GM23338 (cell line): ENCODE measurements at regions not wholly inside any gene's neighbourhood (a gene's known extent, or its start where the extent isn't known, plus 50 kb on each side); places are given as distances from the start of the nearest gene placed in this dataset.

Source experiments
- ATAC-seq: fragments of 200-7000 bp; cut with Tn5 transposase; 3 replicates; pipeline ENCODE4 v1.9.1; 2020
- DNase-seq: peaks from one replicate; pipeline ENCODE4 v3.0.0-alpha.2; 2015; ENCODE audit warnings: low spot score
- H2AFZ ChIP-seq: fragments of 200-600 bp; sonication (generic); 2 replicates; pipeline ENCODE4 v1.8.0; 2016; ENCODE audit warnings: antibody characterized with exemption, mild to moderate bottlenecking, moderate library complexity
- H3F3A ChIP-seq: fragments of 200-600 bp; sonication (generic); replicated peaks from 2 replicates; pipeline ENCODE4 v1.8.0; 2017; ENCODE audit warnings: antibody characterized with exemption, mixed run types, low read depth
- H3K27ac ChIP-seq: fragments of 200-600 bp; sonication (generic); 2 replicates; pipeline ENCODE4 v1.6.1; 2016; ENCODE audit warnings: low read depth
- H3K27me3 ChIP-seq: fragments of 200-600 bp; sonication (generic); 2 replicates; pipeline ENCODE4 v1.8.0; 2016; ENCODE audit warnings: mild to moderate bottlenecking, mixed run types, moderate library complexity; ENCODE audit not compliant: insufficient read depth
- H3K36me3 ChIP-seq: fragments of 200-600 bp; sonication (generic); 2 replicates; pipeline ENCODE4 v1.8.0; 2016; ENCODE audit warnings: mild to moderate bottlenecking; ENCODE audit not compliant: insufficient read depth
- H3K4me1 ChIP-seq: fragments of 200-600 bp; sonication (generic); 2 replicates; pipeline ENCODE4 v1.8.0; 2016; ENCODE audit warnings: mild to moderate bottlenecking, moderate library complexity; ENCODE audit not compliant: insufficient read depth
- H3K4me2 ChIP-seq: fragments of 200-600 bp; sonication (generic); 2 replicates; pipeline ENCODE4 v1.7.1; 2017; ENCODE audit warnings: mixed run types
- H3K4me3 ChIP-seq: fragments of 200-600 bp; sonication (generic); 2 replicates; pipeline ENCODE4 v1.6.1; 2016; ENCODE audit warnings: mixed run types
- H3K79me2 ChIP-seq: fragments of 200-600 bp; sonication (generic); replicated peaks from 2 replicates; pipeline ENCODE4 v1.8.0; 2017; ENCODE audit warnings: mild to moderate bottlenecking; ENCODE audit not compliant: insufficient read depth
- H3K9me2 ChIP-seq: fragments of 200-600 bp; sonication (generic); 2 replicates; pipeline ENCODE4 v1.8.0; 2017; ENCODE audit not compliant: insufficient read depth
- H4K20me1 ChIP-seq: fragments of 200-600 bp; sonication (generic); replicated peaks from 2 replicates; pipeline ENCODE4 v1.8.0; 2017; ENCODE audit warnings: mild to moderate bottlenecking; ENCODE audit not compliant: insufficient read depth
- H3K27ac Mint-ChIP-seq: 2 replicates; pipeline ENCODE4 v1.8.0; 2020; ENCODE audit warnings: inconsistent platforms, mild to moderate bottlenecking, moderate library complexity, mixed read lengths
- H3K27me3 Mint-ChIP-seq: 3 replicates; pipeline ENCODE4 v1.8.0; 2022; ENCODE audit warnings: low read depth, mild to moderate bottlenecking, moderate library complexity, mixed read lengths, inconsistent platforms; ENCODE audit not compliant: insufficient read depth, poor library complexity
- H3K36me3 Mint-ChIP-seq: 3 replicates; pipeline ENCODE4 v1.8.0; 2021; ENCODE audit warnings: low read depth, mild to moderate bottlenecking, inconsistent platforms, moderate library complexity, mixed read lengths
- H3K4me1 Mint-ChIP-seq: 3 replicates; pipeline ENCODE4 v1.8.0; 2020; ENCODE audit warnings: mild to moderate bottlenecking, inconsistent platforms, mixed read lengths
- H3K4me3 Mint-ChIP-seq: 3 replicates; pipeline ENCODE4 v1.8.0; 2021; ENCODE audit warnings: moderate library complexity, mild to moderate bottlenecking, inconsistent platforms, mixed read lengths
- H3K9me3 Mint-ChIP-seq: 3 replicates; pipeline ENCODE4 v1.8.0; 2020; ENCODE audit warnings: moderate library complexity, mild to moderate bottlenecking, inconsistent platforms, mixed read lengths
- CREB1 ChIP-seq: fragments of 250-450 bp; sonication (Bioruptor Pico); IDR thresholded peaks from 2 replicates; pipeline ENCODE4 v1.5.0; 2020; ENCODE audit warnings: low read depth, mild to moderate bottlenecking, moderate library complexity
- ETS1 ChIP-seq: IDR thresholded peaks from 2 replicates; pipeline ENCODE4 v1.6.1; 2016; ENCODE audit warnings: antibody characterized with exemption
- EZH2 ChIP-seq: fragments of 200-600 bp; sonication (generic); IDR thresholded peaks from one replicate; pipeline ENCODE4 v1.8.0; 2017; ENCODE audit warnings: antibody characterized with exemption, mild to moderate bottlenecking, low read depth; ENCODE audit not compliant: unreplicated experiment
- JUNB ChIP-seq: IDR thresholded peaks from one replicate; pipeline ENCODE4 v1.6.1; 2016; ENCODE audit warnings: antibody characterized with exemption; ENCODE audit not compliant: unreplicated experiment
- NANOG ChIP-seq: IDR thresholded peaks from 2 replicates; pipeline ENCODE4 v1.6.1; 2016; ENCODE audit warnings: antibody characterized with exemption, borderline replicate concordance
- POLR2AphosphoS5 ChIP-seq: IDR thresholded peaks from 2 replicates; pipeline ENCODE4 v1.6.1; 2016; ENCODE audit warnings: antibody characterized with exemption, low read depth
- STAT1 ChIP-seq: IDR thresholded peaks from one replicate; pipeline ENCODE4 v1.6.1; 2016; ENCODE audit warnings: antibody characterized with exemption; ENCODE audit not compliant: unreplicated experiment
- ZNF114 ChIP-seq: fragments of 250-450 bp; sonication (Bioruptor Pico); IDR thresholded peaks from 2 replicates; pipeline ENCODE4 v1.5.0; 2020; ENCODE audit warnings: mild to moderate bottlenecking, moderate library complexity
- ZNF331 ChIP-seq: fragments of 250-450 bp; sonication (Bioruptor Pico); IDR thresholded peaks from 2 replicates; pipeline ENCODE4 v1.5.0; 2020; ENCODE audit warnings: low read depth, mild to moderate bottlenecking, moderate library complexity
- ZNF462 ChIP-seq: fragments of 250-450 bp; sonication (Bioruptor Pico); IDR thresholded peaks from 2 replicates; pipeline ENCODE4 v1.5.0; 2020; ENCODE audit warnings: mild to moderate bottlenecking, moderate library complexity
- TF ChIP-seq, protein P1 (sequence below): IDR thresholded peaks from one replicate; pipeline ENCODE4 v1.6.1; 2018; ENCODE audit warnings: antibody characterized with exemption; ENCODE audit not compliant: unreplicated experiment
- TF ChIP-seq, protein P2 (sequence below), 2 experiments: fragments of 200-600 bp in 1 of 2; sonication (generic) in 1 of 2; conservative IDR thresholded peaks; 2 replicates each; pipeline versions ENCODE4 v1.5.1 to v1.6.1; 2016 to 2017; ENCODE audit warnings: antibody characterized with exemption in 2 of 2, low read depth in 2 of 2, mild to moderate bottlenecking in 2 of 2, moderate library complexity in 1 of 2

GRCh38 chr4:34196375-34196774, 2047.9 kb downstream of the ARAP2 start (continued):
- TF ChIP-seq EZH2 (no peak), STAT1 (no peak), ZNF114 (CRISPR knock-in tag) (no peak), NANOG (no peak)

- H3K4me3 ChIP-seq: no peak overlapping the region
- no peaks in the 10 kb centered on the region for H3K36me3 ChIP-seq
- peaks cover 5% of the 10 kb centered on the region for H3K27me3 Mint-ChIP-seq
- peaks cover 4% of the 10 kb centered on the region; the same call in 2 of the 3 replicates for H3K36me3 Mint-ChIP-seq
- ATAC-seq: no peak
- no peak overlapping the region for H3K4me3 Mint-ChIP-seq
- peaks cover 10% of the 10 kb centered on the region; the same call in 2 of the 3 replicates for H3K4me1 Mint-ChIP-seq
- peaks cover 5% of the 10 kb centered on the region; the same call in 2 of the 3 replicates for H3K9me3 Mint-ChIP-seq
- TF ChIP-seq NANOG: no peak
- TF ChIP-seq JUNB: no peak
- no peak for TF ChIP-seq ZNF462
- no peak for TF ChIP-seq ZNF331 (CRISPR knock-in tag)
- no peak for TF ChIP-seq ZNF114 (CRISPR knock-in tag)
- TF ChIP-seq ETS1: no peak
- TF ChIP-seq, protein P1, sequence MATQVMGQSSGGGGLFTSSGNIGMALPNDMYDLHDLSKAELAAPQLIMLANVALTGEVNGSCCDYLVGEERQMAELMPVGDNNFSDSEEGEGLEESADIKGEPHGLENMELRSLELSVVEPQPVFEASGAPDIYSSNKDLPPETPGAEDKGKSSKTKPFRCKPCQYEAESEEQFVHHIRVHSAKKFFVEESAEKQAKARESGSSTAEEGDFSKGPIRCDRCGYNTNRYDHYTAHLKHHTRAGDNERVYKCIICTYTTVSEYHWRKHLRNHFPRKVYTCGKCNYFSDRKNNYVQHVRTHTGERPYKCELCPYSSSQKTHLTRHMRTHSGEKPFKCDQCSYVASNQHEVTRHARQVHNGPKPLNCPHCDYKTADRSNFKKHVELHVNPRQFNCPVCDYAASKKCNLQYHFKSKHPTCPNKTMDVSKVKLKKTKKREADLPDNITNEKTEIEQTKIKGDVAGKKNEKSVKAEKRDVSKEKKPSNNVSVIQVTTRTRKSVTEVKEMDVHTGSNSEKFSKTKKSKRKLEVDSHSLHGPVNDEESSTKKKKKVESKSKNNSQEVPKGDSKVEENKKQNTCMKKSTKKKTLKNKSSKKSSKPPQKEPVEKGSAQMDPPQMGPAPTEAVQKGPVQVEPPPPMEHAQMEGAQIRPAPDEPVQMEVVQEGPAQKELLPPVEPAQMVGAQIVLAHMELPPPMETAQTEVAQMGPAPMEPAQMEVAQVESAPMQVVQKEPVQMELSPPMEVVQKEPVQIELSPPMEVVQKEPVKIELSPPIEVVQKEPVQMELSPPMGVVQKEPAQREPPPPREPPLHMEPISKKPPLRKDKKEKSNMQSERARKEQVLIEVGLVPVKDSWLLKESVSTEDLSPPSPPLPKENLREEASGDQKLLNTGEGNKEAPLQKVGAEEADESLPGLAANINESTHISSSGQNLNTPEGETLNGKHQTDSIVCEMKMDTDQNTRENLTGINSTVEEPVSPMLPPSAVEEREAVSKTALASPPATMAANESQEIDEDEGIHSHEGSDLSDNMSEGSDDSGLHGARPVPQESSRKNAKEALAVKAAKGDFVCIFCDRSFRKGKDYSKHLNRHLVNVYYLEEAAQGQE: no peak
- TF ChIP-seq POLR2AphosphoS5: no peak
- no peak for TF ChIP-seq CREB1 (CRISPR knock-in tag)
- TF ChIP-seq, protein P2, sequence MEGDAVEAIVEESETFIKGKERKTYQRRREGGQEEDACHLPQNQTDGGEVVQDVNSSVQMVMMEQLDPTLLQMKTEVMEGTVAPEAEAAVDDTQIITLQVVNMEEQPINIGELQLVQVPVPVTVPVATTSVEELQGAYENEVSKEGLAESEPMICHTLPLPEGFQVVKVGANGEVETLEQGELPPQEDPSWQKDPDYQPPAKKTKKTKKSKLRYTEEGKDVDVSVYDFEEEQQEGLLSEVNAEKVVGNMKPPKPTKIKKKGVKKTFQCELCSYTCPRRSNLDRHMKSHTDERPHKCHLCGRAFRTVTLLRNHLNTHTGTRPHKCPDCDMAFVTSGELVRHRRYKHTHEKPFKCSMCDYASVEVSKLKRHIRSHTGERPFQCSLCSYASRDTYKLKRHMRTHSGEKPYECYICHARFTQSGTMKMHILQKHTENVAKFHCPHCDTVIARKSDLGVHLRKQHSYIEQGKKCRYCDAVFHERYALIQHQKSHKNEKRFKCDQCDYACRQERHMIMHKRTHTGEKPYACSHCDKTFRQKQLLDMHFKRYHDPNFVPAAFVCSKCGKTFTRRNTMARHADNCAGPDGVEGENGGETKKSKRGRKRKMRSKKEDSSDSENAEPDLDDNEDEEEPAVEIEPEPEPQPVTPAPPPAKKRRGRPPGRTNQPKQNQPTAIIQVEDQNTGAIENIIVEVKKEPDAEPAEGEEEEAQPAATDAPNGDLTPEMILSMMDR (conservative IDR thresholded peaks at IDR 0.05; ENCODE audit: low read depth in 2 of 2): no peak
- no peak overlapping the region for H3K4me2 ChIP-seq
- no peaks in the 10 kb centered on the region for H3F3A ChIP-seq
- H4K20me1 ChIP-seq: no peaks in the 10 kb centered on the region
- H3K79me2 ChIP-seq: no peaks in the 10 kb centered on the region
- no peak overlapping the region for H3K27ac Mint-ChIP-seq
- DNase-seq: no peak
- H2AFZ ChIP-seq: peak overlapping the region; percentile 63
- no peaks in the 10 kb centered on the region for H3K27me3 ChIP-seq
- H3K9me2 ChIP-seq: no peaks in the 10 kb centered on the region
- no peak overlapping the region for H3K27ac ChIP-seq
- peaks cover 11% of the 10 kb centered on the region; the same call in 1 of the 2 replicates for H3K4me1 ChIP-seq
These were observed 2045.3 kb downstream of the ARAP2 start for GRCh38 chr4:34198966-34199365.
